Adrenal gland (tissue), 5 donors: ENCODE measurements at regions not wholly inside any gene's neighbourhood (a gene's known extent, or its start where the extent isn't known, plus 50 kb on each side); places are given as distances from the start of the nearest gene placed in this dataset.

Experiments used
- POLR2A ChIP-seq, 2 donors: fragments of 450-650 bp; IDR thresholded peaks; one replicate each; pipeline ENCODE4 v1.6.1; 2017; ENCODE audit warnings: antibody characterized with exemption in 2 of 2, mild to moderate bottlenecking in 2 of 2, moderate library complexity in 1 of 2
- TF ChIP-seq, protein P1 (sequence below), 6 experiments: fragments of 450-650 bp in 4 of 6; fragments of 200-600 bp in 2 of 6; sonication (generic) in 1 of 6; IDR thresholded peaks; 1 replicate in 5 of 6; 2 replicates in 1 of 6; pipeline versions ENCODE4 v1.5.1 to v1.8.0; 2016 to 2021; ENCODE audit warnings: antibody characterized with exemption in 6 of 6, mild to moderate bottlenecking in 2 of 6, moderate library complexity in 1 of 6
- donor health status: DM: no; HTN: no; CAD: no.

DNA sequence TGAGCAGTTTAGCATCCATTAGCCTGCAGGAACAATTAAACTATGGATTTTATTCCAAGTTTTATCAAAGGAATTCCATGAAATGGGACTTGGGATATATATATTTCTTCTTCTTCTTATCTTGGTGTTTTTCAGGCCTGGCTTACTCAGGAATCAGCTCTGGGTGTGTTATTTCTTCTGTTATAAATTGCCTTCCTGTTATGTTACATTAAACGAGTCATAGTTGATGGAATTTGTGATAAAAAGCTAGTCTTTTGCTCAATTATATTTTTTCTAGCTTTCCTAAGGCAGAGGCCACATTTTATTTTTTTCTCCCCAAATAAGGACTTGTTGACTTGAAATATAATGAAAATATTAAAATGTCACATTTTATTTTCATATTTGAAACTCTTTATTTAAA lies 141.3 kb downstream of the EPC1 start:
- TF ChIP-seq, protein P1, sequence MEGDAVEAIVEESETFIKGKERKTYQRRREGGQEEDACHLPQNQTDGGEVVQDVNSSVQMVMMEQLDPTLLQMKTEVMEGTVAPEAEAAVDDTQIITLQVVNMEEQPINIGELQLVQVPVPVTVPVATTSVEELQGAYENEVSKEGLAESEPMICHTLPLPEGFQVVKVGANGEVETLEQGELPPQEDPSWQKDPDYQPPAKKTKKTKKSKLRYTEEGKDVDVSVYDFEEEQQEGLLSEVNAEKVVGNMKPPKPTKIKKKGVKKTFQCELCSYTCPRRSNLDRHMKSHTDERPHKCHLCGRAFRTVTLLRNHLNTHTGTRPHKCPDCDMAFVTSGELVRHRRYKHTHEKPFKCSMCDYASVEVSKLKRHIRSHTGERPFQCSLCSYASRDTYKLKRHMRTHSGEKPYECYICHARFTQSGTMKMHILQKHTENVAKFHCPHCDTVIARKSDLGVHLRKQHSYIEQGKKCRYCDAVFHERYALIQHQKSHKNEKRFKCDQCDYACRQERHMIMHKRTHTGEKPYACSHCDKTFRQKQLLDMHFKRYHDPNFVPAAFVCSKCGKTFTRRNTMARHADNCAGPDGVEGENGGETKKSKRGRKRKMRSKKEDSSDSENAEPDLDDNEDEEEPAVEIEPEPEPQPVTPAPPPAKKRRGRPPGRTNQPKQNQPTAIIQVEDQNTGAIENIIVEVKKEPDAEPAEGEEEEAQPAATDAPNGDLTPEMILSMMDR (IDR thresholded peaks at IDR 0.05): no peak
- TF ChIP-seq POLR2A (IDR thresholded peaks at IDR 0.05): no peak
